ENCODE measurements at regions not wholly inside any gene's neighbourhood (a gene's known extent, or its start where the extent isn't known, plus 50 kb on each side); places are given as distances from the start of the nearest gene placed in this dataset.
A peak's percentile ranks its signal among the peaks of the same experiment; 100 is the strongest.

DNA sequence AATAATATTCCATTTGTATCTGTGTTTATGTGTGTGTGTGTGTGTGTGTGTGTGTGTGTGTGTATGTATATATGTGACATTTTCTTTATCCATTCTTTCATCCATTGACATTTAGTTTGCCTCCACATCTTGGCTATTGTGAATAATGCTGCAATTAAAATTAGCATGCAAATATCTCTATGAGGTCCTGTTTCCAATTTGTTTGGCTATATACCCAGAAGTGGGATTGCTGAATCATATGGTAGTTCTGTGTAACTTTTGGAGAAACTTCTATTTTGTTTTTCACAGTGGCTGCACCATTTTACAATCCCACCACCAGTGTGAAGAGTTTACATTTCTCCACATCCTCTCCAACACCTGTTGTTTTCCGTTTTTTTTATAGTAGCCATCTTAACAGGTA, 53.1 kb downstream of the CH25H start:
- DNase-seq (ENCODE audit: low read depth) = no peak
- H3K4me3 ChIP-seq (ENCODE audit: low read depth, low read length) = no peak overlapping the region

DNA sequence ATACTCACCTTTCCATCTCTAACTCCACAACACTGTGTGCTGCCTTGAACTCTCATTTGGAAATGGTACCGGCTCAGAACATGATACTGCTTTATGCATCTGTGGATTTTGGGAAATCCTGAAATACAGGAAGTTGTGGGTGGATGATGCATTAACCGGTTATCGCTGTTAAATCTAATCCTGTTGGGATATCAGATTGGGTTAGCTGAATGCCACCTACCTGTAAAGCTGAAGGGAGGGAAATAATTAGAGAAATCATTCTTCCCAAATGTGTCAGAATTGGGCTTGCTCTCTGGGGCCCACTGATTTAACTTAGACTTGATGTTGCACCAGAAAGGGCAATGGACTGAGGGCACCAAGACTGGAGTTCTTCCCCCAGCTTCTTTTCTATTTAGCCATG, 54.0 kb downstream of the CH25H start:
- no peak for DNase-seq (ENCODE audit: low read depth)
- no peak overlapping the region for H3K4me3 ChIP-seq (ENCODE audit: low read depth, low read length)

DNA sequence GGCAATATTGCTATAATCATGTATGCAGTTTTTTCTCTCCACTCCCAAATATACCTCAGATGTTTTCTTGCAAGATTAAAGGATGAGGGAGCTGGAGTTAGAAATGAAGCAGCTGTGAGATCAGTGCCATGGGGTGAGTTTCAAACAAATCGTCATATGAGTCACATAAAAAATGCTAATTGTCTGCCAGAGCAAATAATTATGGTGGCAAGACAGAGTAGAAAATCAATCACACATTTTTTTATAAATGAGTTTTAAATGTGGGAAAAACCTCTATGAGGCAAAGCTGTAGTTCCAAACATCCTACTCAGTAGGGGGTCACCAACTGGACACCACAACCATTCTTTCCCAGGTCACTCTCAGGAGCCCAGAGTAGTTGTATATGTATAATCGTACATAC, 55.3 kb downstream of the CH25H start:
- DNase-seq (ENCODE audit: low read depth) = no peak
- H3K4me3 ChIP-seq (ENCODE audit: low read depth, low read length) = no peak overlapping the region

DNA sequence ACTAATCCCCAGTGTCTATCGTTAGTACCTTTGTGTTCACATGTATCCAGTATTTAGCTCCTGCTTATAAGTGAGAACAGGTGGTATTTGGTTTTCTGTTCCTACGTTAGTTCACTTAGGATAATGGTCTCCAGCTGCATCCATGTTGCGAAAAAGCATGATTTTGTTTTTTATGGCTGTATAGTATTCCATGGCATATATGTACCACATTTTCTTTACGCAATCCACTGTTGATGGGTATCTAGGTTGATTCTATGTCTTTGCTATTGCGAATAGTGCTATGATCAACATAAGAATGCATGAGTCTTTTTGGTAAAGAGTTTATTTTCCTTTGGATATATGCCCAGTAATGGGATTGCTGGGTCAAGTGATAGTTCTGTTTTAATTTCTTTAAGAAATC, 59.1 kb downstream of the CH25H start:
- DNase-seq (ENCODE audit: low read depth) = no peak

DNA sequence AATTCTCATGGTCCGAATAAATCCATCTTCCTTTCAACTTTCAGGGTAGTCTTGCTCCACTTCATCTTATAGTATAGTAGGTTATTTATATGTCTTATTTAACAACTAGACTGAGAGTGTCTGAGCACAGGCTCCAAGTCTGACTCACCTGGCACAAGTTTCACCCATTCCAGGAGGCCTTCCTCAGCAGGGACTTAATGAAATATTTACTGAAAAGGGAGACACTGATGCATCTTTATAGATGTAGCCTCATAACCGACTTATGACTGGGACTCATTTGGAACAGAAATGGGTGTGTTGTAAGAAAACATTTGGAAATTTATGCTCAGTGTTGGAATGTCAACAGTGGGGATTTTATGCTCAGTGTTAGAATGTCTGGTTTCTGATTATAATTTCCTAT, 59.9 kb downstream of the CH25H start:
- peak; percentile 84 for DNase-seq (ENCODE audit: low read depth)
- H3K4me3 ChIP-seq (ENCODE audit: low read depth, low read length) = no peak overlapping the region

More for the DNA sequence above, 59.1 kb downstream of the CH25H start:
- H3K4me3 ChIP-seq (ENCODE audit: low read depth, low read length) = no peak overlapping the region

DNA sequence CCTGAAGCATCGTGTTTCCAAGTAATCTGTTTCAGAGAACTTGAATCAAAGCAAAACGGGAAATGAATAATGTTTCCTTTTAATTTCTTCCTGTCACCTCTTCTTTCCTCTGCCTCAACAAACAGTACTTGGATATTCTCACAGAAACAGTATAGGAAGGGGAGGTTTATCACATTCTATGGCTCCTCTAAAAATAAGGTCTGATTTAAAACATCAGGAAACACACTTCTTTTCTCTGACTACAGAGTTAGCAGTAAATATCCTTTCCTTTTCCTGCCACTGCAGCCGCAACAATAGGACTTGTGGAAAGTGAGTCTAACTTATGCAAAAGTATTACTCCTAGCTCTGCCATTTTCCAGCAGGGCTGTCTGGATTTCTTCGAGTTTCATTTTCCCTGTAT, 62.3 kb downstream of the CH25H start:
- DNase-seq (ENCODE audit: low read depth) = no peak
- no peak overlapping the region for H3K4me3 ChIP-seq (ENCODE audit: low read depth, low read length)

DNA sequence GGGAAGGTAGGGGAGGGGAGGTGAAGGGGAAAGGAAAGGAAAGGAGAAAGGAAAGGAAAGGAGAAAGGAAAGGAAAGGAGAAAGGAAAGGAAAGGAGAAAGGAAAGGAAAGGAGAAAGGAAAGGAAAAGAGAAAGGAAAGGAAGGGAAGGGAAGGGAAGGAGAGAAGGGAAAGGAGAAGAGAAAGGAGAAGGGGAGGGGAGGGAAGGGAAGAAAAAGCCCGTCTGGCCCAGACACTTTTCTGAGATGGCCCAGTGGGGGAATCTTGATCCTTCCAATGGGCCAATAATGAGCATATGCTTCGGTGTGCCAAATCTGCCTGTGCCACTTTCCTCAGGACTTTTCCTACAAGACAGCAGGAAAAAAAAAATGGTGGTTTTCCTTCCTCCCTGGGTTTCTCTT, 64.5 kb downstream of the CH25H start:
- no peak for DNase-seq (ENCODE audit: low read depth)
- no peak overlapping the region for H3K4me3 ChIP-seq (ENCODE audit: low read depth, low read length)

DNA sequence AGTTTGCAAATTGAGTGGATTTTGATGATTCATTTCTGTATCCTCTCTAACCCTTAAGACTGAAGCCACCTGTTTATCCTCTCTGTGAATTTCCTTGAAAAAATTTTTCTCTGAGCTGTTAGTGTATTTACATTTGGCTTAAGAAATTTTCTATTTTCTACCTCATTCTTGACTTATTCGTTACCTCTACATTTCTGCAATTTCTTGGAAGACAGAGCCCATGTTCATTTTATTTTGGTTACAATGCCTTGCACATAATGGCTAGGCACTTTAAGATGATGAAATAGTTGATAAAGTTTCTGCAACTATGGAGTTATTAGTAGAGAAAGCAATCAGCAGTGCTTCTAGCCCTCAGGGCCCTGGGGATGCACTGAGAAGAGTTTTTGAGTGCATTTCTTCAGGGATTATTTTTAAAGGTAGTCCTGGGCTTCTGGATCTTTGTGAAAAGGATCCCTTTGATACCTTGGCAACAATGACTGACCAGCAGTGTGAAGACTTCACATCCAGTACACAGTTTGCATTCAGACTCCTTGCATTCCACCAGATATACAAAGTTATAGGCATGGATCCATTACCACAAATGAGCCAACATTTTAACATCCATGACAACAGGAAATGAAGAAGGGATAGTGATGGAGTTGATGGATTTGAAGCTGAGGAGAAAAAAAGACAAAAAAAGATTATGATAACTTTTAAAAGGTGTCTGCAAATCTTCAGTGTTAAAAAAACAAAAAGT, 68.2 kb downstream of the CH25H start:
- DNase-seq (ENCODE audit: low read depth) = no peak
- no peak overlapping the region for H3K4me3 ChIP-seq (ENCODE audit: low read depth, low read length)

DNA sequence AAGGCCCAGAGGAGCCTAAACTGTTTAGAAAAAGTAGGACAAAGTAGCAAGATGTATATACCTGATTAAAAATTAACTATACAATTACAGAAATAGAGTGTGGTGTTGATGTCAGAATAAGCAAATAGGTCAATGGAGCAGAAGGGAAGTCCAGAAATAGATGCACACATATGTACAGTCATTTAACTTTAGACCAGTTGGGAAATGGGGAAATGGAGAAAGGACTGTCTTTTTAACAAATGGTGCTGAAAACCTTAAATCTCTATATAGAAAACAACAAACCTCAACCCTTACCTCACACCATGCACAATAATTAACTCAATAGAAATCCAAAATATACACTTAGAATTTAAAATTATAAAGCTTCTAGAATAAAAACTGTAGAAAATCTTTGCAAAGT, 72.2 kb downstream of the CH25H start:
- no peak for DNase-seq (ENCODE audit: low read depth)
- H3K4me3 ChIP-seq (ENCODE audit: low read depth, low read length) = no peak overlapping the region

DNA sequence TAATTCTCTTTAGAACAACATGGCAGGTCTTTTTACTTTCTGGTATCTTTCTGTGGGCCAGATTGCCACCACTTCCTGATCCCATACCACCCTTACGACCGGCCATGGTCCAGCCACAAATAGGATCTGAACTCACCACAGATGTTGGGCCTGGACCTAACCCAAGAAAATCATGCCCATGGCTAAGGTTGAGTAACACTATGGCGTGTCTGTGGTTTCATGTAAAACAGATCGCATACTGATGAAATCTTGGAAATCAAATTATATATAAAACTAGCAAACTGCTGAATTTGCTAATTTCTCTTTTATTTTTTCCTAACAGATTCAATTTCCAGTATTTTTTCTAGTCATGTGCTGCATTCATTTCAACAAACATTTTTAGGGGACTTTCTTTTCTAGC, 77.2 kb downstream of the CH25H start:
- peak; percentile 84 for DNase-seq (ENCODE audit: low read depth)
- no peak overlapping the region for H3K4me3 ChIP-seq (ENCODE audit: low read depth, low read length)

DNA sequence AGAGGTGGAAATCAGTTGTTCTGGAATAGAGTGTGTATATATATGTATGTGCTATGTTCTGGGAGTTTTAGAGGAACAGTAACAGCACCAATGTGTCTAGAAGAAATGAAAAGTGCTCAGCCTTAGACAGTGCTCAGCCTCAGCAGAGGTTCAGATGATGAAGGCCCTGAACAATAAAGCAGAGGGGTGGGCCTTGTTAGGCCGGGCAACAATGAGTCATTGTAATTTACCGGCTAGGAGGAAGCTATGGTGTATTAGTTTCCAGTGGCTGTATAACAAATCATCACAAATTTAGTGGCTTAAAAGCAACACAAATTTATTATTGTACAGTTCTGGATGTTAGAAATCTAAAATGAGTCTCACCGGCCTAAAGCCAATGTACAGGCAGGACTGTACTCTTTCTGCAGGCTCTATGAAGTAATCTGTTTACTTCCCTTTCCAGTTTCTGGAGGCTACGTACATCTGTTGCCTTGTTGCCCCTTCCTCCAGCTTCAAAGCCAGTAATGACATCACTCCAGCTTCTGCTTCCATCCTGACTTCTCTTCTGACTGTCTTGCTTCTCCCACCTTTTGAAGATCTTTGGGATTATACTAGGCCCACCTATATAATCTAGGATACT, 84.6 kb downstream of the CH25H start:
- H3K4me3 ChIP-seq (ENCODE audit: low read depth, low read length) = no peak overlapping the region
- DNase-seq (ENCODE audit: low read depth) = no peak

DNA sequence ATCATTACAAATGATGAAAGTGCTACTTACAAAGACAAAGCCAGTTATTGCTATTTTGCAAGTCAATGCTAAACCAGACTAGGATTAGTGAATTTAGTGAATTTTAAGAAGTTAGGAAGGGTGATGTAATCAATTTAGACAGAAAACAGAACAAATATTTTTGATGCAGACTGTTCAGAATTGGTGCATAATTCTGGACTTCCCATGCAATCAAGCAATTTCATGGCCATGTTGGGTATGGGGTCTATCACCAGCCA, 85.4 kb downstream of the CH25H start:
- no peak for DNase-seq (ENCODE audit: low read depth)
- no peak overlapping the region for H3K4me3 ChIP-seq (ENCODE audit: low read depth, low read length)

DNA sequence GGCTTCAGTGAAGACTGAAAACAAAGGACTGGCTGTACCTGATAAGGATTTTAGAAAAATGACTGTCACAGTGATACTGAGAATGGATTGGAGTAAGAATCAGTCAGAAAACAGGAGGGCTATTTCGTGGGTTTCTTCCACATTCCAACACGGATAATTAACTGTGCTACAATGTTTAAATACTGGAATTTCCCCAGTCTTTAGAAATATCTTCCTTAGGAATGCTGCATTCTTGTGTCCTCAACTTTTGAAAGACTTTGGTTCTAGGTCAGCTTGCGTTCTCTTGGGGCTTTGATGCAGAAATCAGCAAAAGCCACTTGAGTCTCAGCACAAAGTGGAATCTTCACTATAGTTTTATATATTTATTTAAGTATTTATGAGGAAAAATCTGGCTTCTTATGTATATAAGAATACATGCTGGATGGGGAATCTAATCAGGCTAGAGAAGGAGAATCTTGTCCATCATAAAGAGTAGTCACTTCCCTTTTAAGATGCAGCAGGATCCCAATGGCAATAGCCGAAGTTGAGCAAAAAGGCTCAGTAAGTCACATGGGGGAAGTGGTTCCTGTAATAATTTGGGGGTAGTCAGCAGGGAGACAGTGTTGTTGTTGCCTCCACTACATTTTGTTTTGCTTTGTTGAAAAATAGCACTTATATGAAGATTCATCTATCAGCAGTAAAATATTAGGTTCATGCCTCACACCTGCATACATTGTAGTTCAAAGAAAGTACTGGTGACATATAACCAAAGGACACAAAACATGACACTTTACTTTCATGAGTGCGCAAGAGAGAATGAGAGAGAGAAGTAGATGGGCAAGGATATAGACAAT, 86.0 kb downstream of the CH25H start:
- no peak overlapping the region for H3K4me3 ChIP-seq (ENCODE audit: low read depth, low read length)
- no peak for DNase-seq (ENCODE audit: low read depth)

DNA sequence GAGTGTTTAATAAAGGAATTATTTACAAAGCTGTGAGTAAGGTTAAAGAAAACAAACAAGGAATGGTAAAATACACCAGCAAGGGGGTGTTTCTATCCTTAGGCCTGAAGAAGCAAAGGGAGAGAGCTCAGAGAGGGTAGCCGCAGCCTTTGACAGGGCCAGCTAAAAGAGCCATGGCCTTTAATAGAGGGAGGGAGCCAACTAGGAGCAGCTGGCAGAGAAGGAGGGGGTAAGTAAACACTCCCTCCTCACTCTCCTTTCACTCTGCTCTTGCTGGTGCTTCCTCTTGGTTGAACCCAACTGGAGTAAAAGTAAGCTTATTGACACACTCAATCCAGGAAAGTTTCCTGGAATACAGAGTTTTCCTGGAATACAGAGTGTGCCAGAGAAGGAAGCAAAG, 87.5 kb downstream of the CH25H start:
- H3K4me3 ChIP-seq (ENCODE audit: low read depth, low read length) = no peak overlapping the region
- no peak for DNase-seq (ENCODE audit: low read depth)

DNA sequence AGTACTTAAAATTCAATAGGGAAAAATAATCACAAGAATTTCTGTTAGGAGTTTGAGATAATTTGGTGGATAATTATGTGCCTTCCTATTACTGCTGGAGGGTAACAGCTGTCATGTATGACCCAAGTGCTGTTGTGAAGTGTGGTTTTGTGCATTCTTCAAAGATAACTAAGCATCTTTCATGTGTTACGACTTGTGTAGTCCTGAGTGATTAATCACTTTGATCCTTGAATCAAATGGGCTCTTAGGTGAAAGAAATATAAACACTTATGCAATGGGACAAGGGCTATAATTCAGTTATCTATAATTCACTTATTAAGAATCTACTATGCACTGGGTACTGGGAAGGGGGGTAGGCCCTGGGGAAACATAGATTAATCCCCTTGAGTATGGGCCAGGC, 89.0 kb downstream of the CH25H start:
- H3K4me3 ChIP-seq (ENCODE audit: low read depth, low read length) = no peak overlapping the region
- peak; percentile 61 for DNase-seq (ENCODE audit: low read depth)

DNA sequence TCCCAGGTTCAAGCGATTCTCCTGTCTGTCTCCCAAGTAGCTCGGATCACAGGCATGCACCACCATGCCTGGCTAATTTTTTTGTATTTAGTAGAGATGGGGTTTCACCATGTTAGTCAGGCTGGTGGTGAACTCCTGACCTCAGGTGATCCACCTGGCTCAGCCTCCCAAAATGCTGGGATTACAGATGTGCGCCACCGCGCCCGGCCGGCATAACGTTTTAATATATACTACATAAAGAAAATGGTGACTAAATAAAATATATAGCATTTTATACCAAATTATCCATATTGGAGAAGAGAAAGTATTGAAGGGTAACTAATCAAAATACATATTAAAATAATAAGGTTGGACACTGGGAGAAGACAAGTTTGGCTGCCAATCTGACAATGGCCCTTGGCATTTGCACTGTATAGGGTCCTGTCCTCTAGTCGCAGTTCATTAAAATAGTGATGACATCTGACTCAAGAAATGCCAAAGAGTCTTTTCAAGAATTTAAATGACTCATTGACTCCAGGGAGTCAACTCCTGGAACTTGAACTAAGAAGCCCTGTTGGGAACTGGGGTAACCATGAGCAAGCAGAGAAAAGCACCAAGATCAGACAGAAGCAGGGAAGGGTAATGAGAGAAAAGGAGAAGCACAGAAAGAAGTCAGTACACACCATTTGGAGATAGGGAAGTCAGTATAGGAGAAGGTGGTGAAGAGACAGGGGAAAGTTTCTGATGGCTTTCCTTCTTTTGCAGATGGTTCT, 91.1 kb downstream of the CH25H start:
- peak; percentile 52 for DNase-seq (ENCODE audit: low read depth)
- no peak overlapping the region for H3K4me3 ChIP-seq (ENCODE audit: low read depth, low read length)

DNA sequence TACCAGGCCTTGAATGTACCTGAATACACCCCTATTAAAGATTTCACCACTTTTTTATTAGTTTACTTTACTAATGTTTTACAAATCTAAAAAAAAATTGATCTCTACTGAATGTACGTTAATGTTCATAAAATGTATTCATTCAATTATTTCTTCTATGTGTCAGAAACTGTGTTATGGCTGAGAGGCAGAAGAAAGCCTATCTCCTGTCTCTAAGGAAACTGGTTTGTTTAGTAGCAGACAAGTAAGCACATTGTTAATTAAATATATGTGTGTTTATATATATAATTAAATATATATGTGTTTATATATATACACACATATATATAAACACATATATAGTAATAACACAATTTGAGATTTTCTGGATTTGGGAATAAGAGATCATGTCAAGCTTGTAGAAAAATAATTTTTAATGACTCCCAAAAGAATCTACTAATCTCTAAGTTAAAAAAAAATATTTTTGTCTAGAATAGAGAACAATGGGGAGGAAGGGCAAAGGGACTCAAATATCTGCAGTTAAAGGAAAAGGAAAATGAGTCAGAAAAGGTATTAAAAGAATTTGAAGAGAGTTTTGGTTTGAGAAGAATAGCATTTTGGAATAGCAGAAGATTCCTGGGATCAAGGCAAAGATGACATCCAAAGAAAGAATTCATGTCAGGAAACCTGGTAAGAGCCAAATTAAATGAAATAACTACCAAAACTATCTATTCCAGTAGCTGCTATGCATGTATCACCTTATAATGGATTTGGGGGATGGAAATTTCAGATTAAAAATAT, 92.1 kb downstream of the CH25H start:
- H3K4me3 ChIP-seq (ENCODE audit: low read depth, low read length) = no peak overlapping the region
- no peak for DNase-seq (ENCODE audit: low read depth)

DNA sequence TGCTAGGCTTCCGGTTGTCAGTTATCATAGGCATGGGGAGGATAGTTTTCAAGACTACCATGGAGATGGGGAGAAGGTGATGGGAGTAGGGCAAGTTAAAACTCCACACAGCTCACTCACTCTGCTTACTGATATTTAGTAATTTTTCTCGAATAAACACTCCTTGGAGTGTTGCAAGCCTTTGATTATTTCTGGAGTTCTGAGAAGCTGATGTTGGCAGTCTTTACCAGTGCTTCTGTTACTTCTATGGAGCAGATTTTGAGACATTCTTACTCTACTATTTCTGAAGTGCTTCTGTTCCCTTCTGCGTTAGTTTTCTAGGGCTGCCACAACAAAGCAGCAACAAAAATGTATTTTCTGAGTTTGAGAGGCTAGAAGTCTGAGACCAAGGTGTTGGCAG, 104.4 kb downstream of the CH25H start:
- no peak overlapping the region for H3K4me3 ChIP-seq (ENCODE audit: low read depth, low read length)
- DNase-seq (ENCODE audit: low read depth) = no peak

DNA sequence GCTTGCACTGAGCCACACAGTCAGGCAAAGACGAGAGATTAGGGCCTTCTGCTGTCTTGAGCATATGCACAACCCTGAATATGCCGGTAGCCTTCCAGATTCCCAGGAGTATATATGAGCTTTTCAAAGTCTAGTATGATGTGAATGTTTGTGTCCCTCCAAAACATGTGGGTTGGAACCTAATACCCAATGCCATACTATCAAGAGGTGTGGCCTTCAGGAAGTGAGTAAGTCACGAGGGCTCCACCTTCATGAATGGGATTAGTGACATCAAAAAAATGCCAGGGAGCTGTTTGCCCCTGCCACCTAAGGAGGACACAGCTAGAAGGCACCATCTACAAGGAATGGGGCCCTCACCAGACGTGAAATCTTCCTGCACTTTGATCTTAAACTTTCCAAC, 105.2 kb downstream of the CH25H start:
- no peak overlapping the region for H3K4me3 ChIP-seq (ENCODE audit: low read depth, low read length)
- no peak for DNase-seq (ENCODE audit: low read depth)

DNA sequence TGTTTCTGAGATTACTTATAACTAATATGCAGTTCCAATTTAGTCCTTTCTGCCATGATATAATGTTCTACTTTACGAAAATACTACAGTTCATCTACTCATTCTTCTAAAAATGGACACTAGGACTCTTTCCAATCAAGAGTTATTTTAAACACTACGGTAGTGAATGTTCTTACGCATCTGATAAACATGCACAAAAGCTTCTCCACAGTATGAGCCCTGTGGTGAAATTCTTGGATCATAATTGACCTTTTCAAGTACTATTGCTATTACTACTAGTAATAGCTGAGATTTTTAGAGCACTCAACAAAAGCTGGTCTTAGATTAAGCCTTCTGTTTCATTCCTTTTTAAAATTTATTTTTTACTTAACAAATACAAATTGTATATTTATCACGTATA, 106.4 kb downstream of the CH25H start:
- no peak for DNase-seq (ENCODE audit: low read depth)
- H3K4me3 ChIP-seq (ENCODE audit: low read depth, low read length) = no peak overlapping the region

Data from skeletal muscle cell (primary cell).